HCT116 (cell line): ENCODE measurements at regions not wholly inside any gene's neighbourhood (a gene's known extent, or its start where the extent isn't known, plus 50 kb on each side); places are given as distances from the start of the nearest gene placed in this dataset.
"Not testable (repeated sequence)": the region's sequence is repeated elsewhere in the genome, so short reads cannot be mapped to it uniquely, and the experiment has no call there.

Source experiments
- ATAC-seq: fragments of 200-7000 bp; cut with Tn5 transposase; 2 replicates; pipeline ENCODE4 v1.9.1; 2020; ENCODE audit warnings: mild to moderate bottlenecking, moderate library complexity
- BruUV-seq: library from RNA; stranded (reverse); fragments of 400-500 nt; replicated peaks from 2 replicates; lab custom pipeline; 2021; lab: Mats Ljungman, UMichigan
- CTCF ChIA-PET: fragments of 300-600 bp; sonication (Branson Sonifier 250); formaldehyde crosslinking; loops from one replicate; lab custom pipeline; 2021; ENCODE audit warnings: antibody characterized with exemption; lab: Charles Lee
- POLR2A ChIA-PET: fragments of 300-600, 350-600 bp; sonication (Branson Sonifier 250); formaldehyde crosslinking; loops from one replicate; lab custom pipeline; 2021; ENCODE audit warnings: antibody characterized with exemption; lab: Charles Lee
- RAD21 ChIA-PET, 2 experiments: fragments of 300-600 bp; sonication (Branson Sonifier 250); formaldehyde crosslinking; loops; one replicate each; lab custom pipeline; 2023; ENCODE audit warnings: low total read pairs in 2 of 2; ENCODE audit not compliant: uncharacterized antibody in 2 of 2, unreplicated experiment in 2 of 2, low non-redundant PET in 1 of 2; lab: Charles Lee
- DNase-seq: peaks from one replicate; pipeline ENCODE4 v3.0.0-alpha.2; 2010; ENCODE audit warnings: low read depth, low spot score
- H2AFZ ChIP-seq: fragments of 200-600 bp; shearing (Covaris generic), sonication (generic); 2 replicates; pipeline ENCODE4 v1.6.1; 2017; ENCODE audit warnings: low read depth, mixed run types, mixed read lengths, antibody characterized with exemption, low read length; ENCODE audit not compliant: poor library complexity, severe bottlenecking
- H3K27ac ChIP-seq: 2 replicates; pipeline ENCODE4 v1.5.1; 2012; ENCODE audit warnings: low read depth, low read length
- H3K27me3 ChIP-seq: fragments of 200-600 bp; sonication (generic); 2 replicates; pipeline ENCODE4 v1.6.1; 2016; ENCODE audit warnings: mixed run types, low read length, mixed read lengths; ENCODE audit not compliant: insufficient read depth
- H3K36me3 ChIP-seq, 2 experiments: fragments of 200-500 bp in 1 of 2; fragments of 200-600 bp in 1 of 2; sonication (Bioruptor generic) in 1 of 2; sonication (generic) in 1 of 2; 2 replicates each; pipeline versions ENCODE4 v1.5.1 to v1.6.1; 2014 to 2016; ENCODE audit warnings: low read length in 2 of 2, inconsistent platforms in 1 of 2, mixed read lengths in 1 of 2, mixed run types in 1 of 2; ENCODE audit not compliant: insufficient read depth in 2 of 2, control insufficient read depth in 1 of 2
- H3K4me1 ChIP-seq, 2 experiments: fragments of 200-600 bp in 1 of 2; sonication (generic) in 1 of 2; 2 replicates each; pipeline versions ENCODE4 v1.5.1 to v1.6.1; 2012 to 2017; ENCODE audit warnings: low read length in 2 of 2, inconsistent platforms in 1 of 2, mild to moderate bottlenecking in 1 of 2, mixed read lengths in 1 of 2, mixed run types in 1 of 2, moderate library complexity in 1 of 2; ENCODE audit not compliant: insufficient read depth in 2 of 2, control insufficient read depth in 1 of 2
- H3K4me2 ChIP-seq: fragments of 200-600 bp; sonication (generic); 2 replicates; pipeline ENCODE4 v1.6.1; 2017; ENCODE audit warnings: mixed run types, low read length, mixed read lengths
- H3K4me3 ChIP-seq, 2 experiments: fragments of 200-600 bp in 1 of 2; sonication (generic) in 1 of 2; replicated peaks in 1 of 2; 2 replicates each; pipeline ENCODE4 v1.5.1; 2011 to 2016; ENCODE audit warnings: low read length in 2 of 2, control low read depth in 1 of 2, low read depth in 1 of 2, mild to moderate bottlenecking in 1 of 2, mixed read lengths in 1 of 2, mixed run types in 1 of 2
- H3K79me2 ChIP-seq: fragments of 200-600 bp; sonication (generic); 2 replicates; pipeline ENCODE4 v1.6.1; 2017; ENCODE audit warnings: mild to moderate bottlenecking, mixed run types, low read length, moderate library complexity, mixed read lengths; ENCODE audit not compliant: insufficient read depth
- H3K9ac ChIP-seq: fragments of 200-600 bp; sonication (generic); 2 replicates; pipeline ENCODE4 v1.6.1; 2016; ENCODE audit warnings: low read length, mixed read lengths
- H3K9me2 ChIP-seq: fragments of 200-600 bp; sonication (generic), shearing (Covaris generic); 2 replicates; pipeline ENCODE4 v1.6.1; 2017; ENCODE audit warnings: mixed run types, mild to moderate bottlenecking, moderate library complexity; ENCODE audit not compliant: insufficient read depth
- H3K9me3 ChIP-seq, 2 experiments: fragments of 200-500 bp in 1 of 2; fragments of 200-600 bp in 1 of 2; sonication (Bioruptor generic) in 1 of 2; sonication (generic) in 1 of 2; 2 replicates each; pipeline ENCODE4 v1.6.1; 2014 to 2017; ENCODE audit warnings: low read length in 2 of 2, mixed read lengths in 2 of 2, inconsistent platforms in 1 of 2, low read depth in 1 of 2, mild to moderate bottlenecking in 1 of 2, mixed run types in 1 of 2, moderate library complexity in 1 of 2; ENCODE audit not compliant: control insufficient read depth in 1 of 2, insufficient read depth in 1 of 2
- H4K20me1 ChIP-seq: fragments of 200-600 bp; sonication (generic), shearing (Covaris generic); 2 replicates; pipeline ENCODE4 v1.6.1; 2017; ENCODE audit warnings: mixed run types, mild to moderate bottlenecking, moderate library complexity; ENCODE audit not compliant: insufficient read depth
- CEBPB ChIP-seq: IDR thresholded peaks from 2 replicates; pipeline ENCODE4 v1.6.1; 2012; ENCODE audit warnings: low read depth
- EGR1 ChIP-seq: IDR thresholded peaks from 2 replicates; pipeline ENCODE4 v1.6.1; 2012; ENCODE audit warnings: low read depth
- EZH2phosphoT487 ChIP-seq: fragments of 200-600 bp; IDR thresholded peaks from 2 replicates; pipeline ENCODE4 v1.6.1; 2018; ENCODE audit warnings: antibody characterized with exemption, borderline replicate concordance
- FOSL1 ChIP-seq: IDR thresholded peaks from 2 replicates; pipeline ENCODE4 v1.6.1; 2012; ENCODE audit warnings: low read depth
- JUND ChIP-seq: IDR thresholded peaks from 2 replicates; pipeline ENCODE4 v1.6.1; 2012
- POLR2AphosphoS5 ChIP-seq: IDR thresholded peaks from 2 replicates; pipeline ENCODE4 v1.6.1; 2011; ENCODE audit warnings: mild to moderate bottlenecking, low read depth, low read length, moderate library complexity
- RAD21 ChIP-seq: IDR thresholded peaks from 2 replicates; pipeline ENCODE4 v1.6.1; 2012; ENCODE audit warnings: low read depth, mild to moderate bottlenecking
- SP1 ChIP-seq: IDR thresholded peaks from 2 replicates; pipeline ENCODE4 v1.6.1; 2012; ENCODE audit warnings: low read depth
- SRF ChIP-seq: IDR thresholded peaks from 2 replicates; pipeline ENCODE4 v1.6.1; 2012; ENCODE audit warnings: low read depth
- YY1 ChIP-seq: IDR thresholded peaks from 2 replicates; pipeline ENCODE4 v1.6.1; 2011; ENCODE audit warnings: low read length, low read depth, moderate library complexity, mild to moderate bottlenecking; ENCODE audit not compliant: insufficient replicate concordance; ENCODE audit errors: extremely low read depth
- ZFX ChIP-seq: fragments of 450-650 bp; IDR thresholded peaks from 2 replicates; pipeline ENCODE4 v1.6.1; 2017
- ZNF274 ChIP-seq: fragments of 200-500 bp; sonication (Bioruptor generic); IDR thresholded peaks from 2 replicates; pipeline ENCODE4 v1.6.1; 2014; ENCODE audit warnings: mild to moderate bottlenecking, low read depth, low read length, inconsistent platforms
- intact Hi-C: fragments of 100-400 bp; cut with micrococcal nuclease; formaldehyde crosslinking; loops from 2 replicates; pipeline ENCODE4 v1.10.0; 2022
- TF ChIP-seq, protein P1 (sequence below): IDR thresholded peaks from 2 replicates; pipeline ENCODE4 v1.6.1; 2012
- TF ChIP-seq, protein P2 (sequence below), 3 experiments: fragments of 200-600 bp in 1 of 3; sonication (generic) in 1 of 3; IDR thresholded peaks in 2 of 3; conservative IDR thresholded peaks in 1 of 3; 2 replicates each; pipeline ENCODE4 v1.5.1; 2012 to 2017; ENCODE audit warnings: low read depth in 2 of 3, low read length in 2 of 3, antibody characterized with exemption in 1 of 3, borderline replicate concordance in 1 of 3, control low read depth in 1 of 3, mild to moderate bottlenecking in 1 of 3, mixed read lengths in 1 of 3, mixed run types in 1 of 3, moderate library complexity in 1 of 3; ENCODE audit not compliant: insufficient read depth in 1 of 3

DNA sequence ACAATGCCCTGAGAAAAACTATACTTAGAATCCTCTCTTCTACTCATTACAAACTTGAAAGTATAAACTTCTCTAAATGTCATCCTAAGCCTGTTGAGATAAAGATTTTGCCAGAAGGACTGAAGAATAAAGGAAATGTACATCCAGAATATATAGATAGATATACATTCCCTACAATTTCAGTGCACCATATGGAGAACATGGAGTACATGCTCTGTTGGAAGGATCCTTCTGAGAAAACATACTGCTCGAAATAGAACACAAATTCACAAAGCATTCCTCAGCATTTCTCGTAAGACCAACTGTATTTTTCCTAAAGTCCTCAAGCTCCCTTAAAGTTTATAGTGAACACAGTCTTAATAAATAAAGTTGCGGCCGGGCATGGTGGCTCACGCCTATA is 69.7 kb upstream of the RASA1 start:
- Histone ChIP-seq H3K9me2 (no peaks in the 10 kb centered on the region), H3K79me2 (no peaks in the 10 kb centered on the region), H3K9me3 (no peaks in the 10 kb centered on the region), H3K36me3 (no peaks in the 10 kb centered on the region), H3K4me3 (no peak overlapping the region), H3K4me1 (peaks cover 7 to 17% of the 10 kb centered on the region in 2 experiments), H3K27ac (no peak overlapping the region), H3K27me3 (no peaks in the 10 kb centered on the region), H2AFZ (no peak overlapping the region), H4K20me1 (no peaks in the 10 kb centered on the region), H3K9ac (no peak overlapping the region), H3K4me2 (no peak overlapping the region)
- TF ChIP-seq CEBPB (no peak), SRF (no peak), FOSL1 (no peak), YY1 (no peak), EZH2phosphoT487 (no peak), SP1 (no peak), ZNF274 (no peak), EGR1 (no peak), ZFX (no peak), POLR2AphosphoS5 (no peak), RAD21 (no peak), JUND (no peak)
- TF ChIP-seq, protein P1, sequence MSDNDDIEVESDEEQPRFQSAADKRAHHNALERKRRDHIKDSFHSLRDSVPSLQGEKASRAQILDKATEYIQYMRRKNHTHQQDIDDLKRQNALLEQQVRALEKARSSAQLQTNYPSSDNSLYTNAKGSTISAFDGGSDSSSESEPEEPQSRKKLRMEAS = no peak
- TF ChIP-seq, protein P2, sequence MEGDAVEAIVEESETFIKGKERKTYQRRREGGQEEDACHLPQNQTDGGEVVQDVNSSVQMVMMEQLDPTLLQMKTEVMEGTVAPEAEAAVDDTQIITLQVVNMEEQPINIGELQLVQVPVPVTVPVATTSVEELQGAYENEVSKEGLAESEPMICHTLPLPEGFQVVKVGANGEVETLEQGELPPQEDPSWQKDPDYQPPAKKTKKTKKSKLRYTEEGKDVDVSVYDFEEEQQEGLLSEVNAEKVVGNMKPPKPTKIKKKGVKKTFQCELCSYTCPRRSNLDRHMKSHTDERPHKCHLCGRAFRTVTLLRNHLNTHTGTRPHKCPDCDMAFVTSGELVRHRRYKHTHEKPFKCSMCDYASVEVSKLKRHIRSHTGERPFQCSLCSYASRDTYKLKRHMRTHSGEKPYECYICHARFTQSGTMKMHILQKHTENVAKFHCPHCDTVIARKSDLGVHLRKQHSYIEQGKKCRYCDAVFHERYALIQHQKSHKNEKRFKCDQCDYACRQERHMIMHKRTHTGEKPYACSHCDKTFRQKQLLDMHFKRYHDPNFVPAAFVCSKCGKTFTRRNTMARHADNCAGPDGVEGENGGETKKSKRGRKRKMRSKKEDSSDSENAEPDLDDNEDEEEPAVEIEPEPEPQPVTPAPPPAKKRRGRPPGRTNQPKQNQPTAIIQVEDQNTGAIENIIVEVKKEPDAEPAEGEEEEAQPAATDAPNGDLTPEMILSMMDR (IDR thresholded peaks at IDR 0.05 in 2 of 3, conservative IDR thresholded peaks at IDR 0.05 in 1 of 3; ENCODE audit: borderline replicate concordance in 1 of 3, insufficient read depth in 1 of 3, low read depth in 2 of 3, low read length in 2 of 3) = no peak
- intact Hi-C loops = no loop called here
- DNase-seq (no peak), ATAC-seq (no peak)
- BruUV-seq = no TSS peak
- CTCF ChIA-PET = no interaction called here
- POLR2A ChIA-PET = no interaction called here
- RAD21 ChIA-PET = no interaction called here

DNA sequence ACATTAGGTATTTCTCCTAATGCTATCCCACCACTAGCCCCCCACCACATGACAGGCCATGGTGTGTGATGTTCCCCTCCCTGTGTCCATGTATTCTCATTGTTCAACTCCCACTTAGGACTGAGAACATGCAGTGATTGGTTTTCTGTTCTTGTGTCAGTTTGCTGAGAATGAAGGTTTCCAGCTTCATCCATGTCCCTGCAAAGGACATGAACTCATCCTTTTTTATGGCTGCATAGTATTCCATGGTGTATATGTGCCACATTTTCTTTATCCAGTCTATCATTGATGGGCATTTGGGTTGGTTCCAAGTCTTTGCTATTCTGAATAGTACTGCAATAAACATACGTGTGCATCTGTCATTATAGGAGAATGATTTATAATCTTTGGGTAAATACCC is 68.4 kb upstream of the RASA1 start:
- H3K4me2 ChIP-seq, H4K20me1 ChIP-seq, H3K9me3 ChIP-seq, H3K36me3 ChIP-seq, H3K27me3 ChIP-seq, H3K4me3 ChIP-seq, ATAC-seq, DNase-seq, intact Hi-C loops, POLR2A ChIA-PET, H3K9ac ChIP-seq, CTCF ChIA-PET, H3K27ac ChIP-seq, H2AFZ ChIP-seq, BruUV-seq, RAD21 ChIA-PET, H3K79me2 ChIP-seq, H3K9me2 ChIP-seq: not testable (repeated sequence)
- H3K4me1 ChIP-seq = peaks cover 7 to 17% of the 10 kb centered on the region in 2 experiments

DNA sequence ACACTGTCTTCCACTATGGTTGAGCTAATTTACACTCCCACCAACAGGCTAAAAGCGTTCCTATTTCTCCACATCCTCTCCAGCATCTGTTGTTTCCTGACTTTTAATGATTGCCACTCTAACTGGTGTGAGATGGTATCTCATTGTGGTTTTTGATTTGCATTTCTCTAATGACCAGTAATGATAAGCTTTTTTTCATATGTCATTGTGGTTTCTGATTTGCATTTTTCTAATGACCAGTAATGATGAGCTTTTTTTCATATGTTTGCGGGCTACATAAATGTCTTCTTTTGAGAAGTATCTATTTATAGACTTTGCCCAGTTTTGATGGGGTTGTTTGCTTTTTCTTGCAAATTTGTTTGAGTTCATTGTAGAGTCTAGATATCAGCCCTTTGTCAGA is 68.0 kb upstream of the RASA1 start:
- RAD21 ChIA-PET, H3K79me2 ChIP-seq, DNase-seq, H3K36me3 ChIP-seq, H3K4me2 ChIP-seq, H4K20me1 ChIP-seq, H3K9me2 ChIP-seq, POLR2A ChIA-PET, ATAC-seq, BruUV-seq, H3K27ac ChIP-seq, CTCF ChIA-PET, H3K9ac ChIP-seq, H3K4me3 ChIP-seq, intact Hi-C loops, H3K27me3 ChIP-seq, H3K9me3 ChIP-seq, H2AFZ ChIP-seq: not testable (repeated sequence)
- H3K4me1 ChIP-seq = peaks cover 6 to 14% of the 10 kb centered on the region in 2 experiments
